ENCODE measurements at regions not wholly inside any gene's neighbourhood (a gene's known extent, or its start where the extent isn't known, plus 50 kb on each side); places are given as distances from the start of the nearest gene placed in this dataset.

DNA sequence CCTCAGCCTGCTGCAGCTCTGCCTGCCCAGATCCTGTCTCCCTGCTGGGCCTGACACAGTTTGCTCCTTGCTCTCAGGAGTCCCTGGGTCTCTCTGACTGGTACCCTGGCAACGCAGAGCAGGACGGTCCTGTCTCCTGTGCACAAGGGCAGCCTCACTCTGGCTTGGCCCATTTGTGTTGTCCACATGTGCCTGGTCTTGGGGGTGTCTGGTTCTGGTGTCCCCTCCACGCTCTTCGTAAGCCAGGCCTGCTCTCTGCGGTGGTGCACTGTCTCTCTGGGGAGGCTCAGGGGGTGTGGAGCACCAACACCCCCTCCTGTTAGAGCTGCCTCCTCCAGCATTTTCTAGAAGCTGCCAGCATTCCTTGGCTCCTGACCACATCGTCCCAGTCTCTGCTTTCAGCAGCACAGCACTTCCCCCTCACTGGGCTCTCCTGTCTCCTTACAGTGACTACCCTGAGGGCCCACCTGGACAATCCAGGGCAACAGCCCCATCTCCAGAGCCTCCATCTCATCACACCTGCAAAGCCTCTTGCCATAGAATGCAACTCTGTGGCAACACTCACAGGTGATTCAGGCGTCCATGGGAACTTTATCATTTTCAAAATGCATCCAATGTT lies 235.6 kb upstream of the HS6ST1 start:
- no peak overlapping the region for H3K4me3 ChIP-seq
- DNase-seq, result no peak
- H3K9me3 ChIP-seq, result no peaks in the 10 kb centered on the region
- intact Hi-C loops (cut with DNase I), result no loop called here
- no peaks in the 10 kb centered on the region for H3K27me3 ChIP-seq (ENCODE audit: insufficient read depth in 3 of 3, low read length in 2 of 3)
- no peak for TF ChIP-seq CTCF (IDR thresholded peaks at IDR 0.05)
- H3K36me3 ChIP-seq (ENCODE audit: insufficient read depth in 1 of 2, low read depth in 1 of 2), result no peaks in the 10 kb centered on the region
- H3K27ac ChIP-seq, result no peak overlapping the region
- WGBS, 3 donors, result 85 to 94% (median 94%) methylated on average over 7 of the region's 7 CpGs
- no peak for ATAC-seq
- no peaks in the 10 kb centered on the region for H3K4me1 ChIP-seq

DNA sequence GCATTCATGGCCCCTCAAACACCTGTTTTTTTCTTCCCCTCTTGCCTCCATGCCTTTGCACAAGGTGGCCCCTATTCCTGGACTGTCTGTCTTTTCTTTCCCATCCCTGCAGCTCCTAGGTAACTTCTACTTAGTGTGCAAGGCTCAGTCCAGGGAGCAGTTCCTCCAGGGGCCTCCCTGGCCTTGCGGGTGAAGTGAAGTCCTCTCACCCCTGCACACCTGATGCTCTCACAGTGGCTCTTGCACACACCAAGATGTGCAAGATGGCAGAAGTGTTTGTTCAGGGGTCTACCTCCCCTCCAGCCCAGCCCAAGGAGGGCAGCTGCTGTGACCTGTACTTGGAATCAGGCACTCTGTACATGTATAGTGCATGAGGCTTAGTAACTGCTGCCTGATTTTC lies 236.8 kb upstream of the HS6ST1 start:
- ATAC-seq, result no peak
- Histone ChIP-seq H3K27ac (no peak overlapping the region), H3K4me3 (no peak overlapping the region), H3K36me3 (ENCODE audit: insufficient read depth in 1 of 2, low read depth in 1 of 2) (no peaks in the 10 kb centered on the region), H3K27me3 (ENCODE audit: insufficient read depth in 3 of 3, low read length in 2 of 3) (no peaks in the 10 kb centered on the region), H3K9me3 (no peaks in the 10 kb centered on the region), H3K4me1 (no peaks in the 10 kb centered on the region)
- DNase-seq, result no peak
- no peak for TF ChIP-seq CTCF (IDR thresholded peaks at IDR 0.05)
- WGBS, 3 donors, result 98 to 100% (median 100%) methylated on average over 1 of the region's 1 CpG
- intact Hi-C loops (cut with DNase I), result no loop called here

DNA sequence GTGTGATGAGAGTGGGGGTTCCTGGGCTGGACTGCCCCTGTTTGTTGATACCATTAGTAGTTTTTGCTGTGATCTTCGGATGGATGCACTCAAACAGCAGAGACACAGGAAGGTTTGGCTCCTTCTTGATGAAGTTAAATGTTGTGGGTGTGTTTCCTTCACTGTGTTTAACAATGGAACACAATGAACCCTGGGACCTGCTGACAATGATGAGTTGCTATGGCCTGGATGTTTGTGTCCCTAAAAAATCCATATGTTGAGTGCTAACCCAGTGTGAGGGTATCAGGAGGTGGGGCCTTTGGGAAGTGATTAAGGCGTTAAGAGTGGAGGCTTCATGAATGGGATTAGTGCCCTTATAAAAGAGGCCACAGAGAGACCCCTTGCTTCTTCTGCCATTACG lies 237.4 kb upstream of the HS6ST1 start:
- H3K4me3 ChIP-seq, result no peak overlapping the region
- WGBS, 3 donors, result 91 to 93% (median 93%) methylated on average over 3 of the region's 3 CpGs
- ATAC-seq, result no peak
- DNase-seq, result no peak
- no peaks in the 10 kb centered on the region for H3K4me1 ChIP-seq
- intact Hi-C loops (cut with DNase I), result no loop called here
- no peak for TF ChIP-seq CTCF (IDR thresholded peaks at IDR 0.05)
- no peaks in the 10 kb centered on the region for H3K27me3 ChIP-seq (ENCODE audit: insufficient read depth in 3 of 3, low read length in 2 of 3)
- no peak overlapping the region for H3K27ac ChIP-seq
- no peaks in the 10 kb centered on the region for H3K36me3 ChIP-seq (ENCODE audit: insufficient read depth in 1 of 2, low read depth in 1 of 2)
- no peaks in the 10 kb centered on the region for H3K9me3 ChIP-seq

DNA sequence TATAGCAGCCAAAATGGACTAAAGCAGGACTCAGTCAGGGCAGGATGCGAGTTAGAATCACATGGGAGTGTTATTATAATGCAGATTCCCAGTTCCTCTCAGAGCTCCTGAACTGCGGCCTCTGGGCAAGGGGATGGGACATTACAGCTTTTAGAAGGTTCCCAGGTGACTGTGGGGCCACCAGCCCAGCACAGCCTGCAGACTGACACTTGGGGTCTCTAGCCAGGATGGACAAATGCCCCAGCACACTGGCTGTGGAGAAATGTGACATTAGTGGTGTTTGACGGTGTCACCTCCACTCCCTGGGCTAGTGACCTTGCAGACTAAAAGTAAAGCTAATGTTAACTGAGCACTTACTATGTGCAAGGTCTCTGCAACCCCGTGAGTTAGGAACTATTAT lies 238.0 kb upstream of the HS6ST1 start:
- intact Hi-C loops (cut with DNase I), result no loop called here
- no peak for TF ChIP-seq CTCF (IDR thresholded peaks at IDR 0.05)
- Histone ChIP-seq H3K4me3 (no peak overlapping the region), H3K9me3 (no peaks in the 10 kb centered on the region), H3K4me1 (no peaks in the 10 kb centered on the region), H3K36me3 (ENCODE audit: insufficient read depth in 1 of 2, low read depth in 1 of 2) (no peaks in the 10 kb centered on the region), H3K27me3 (ENCODE audit: insufficient read depth in 3 of 3, low read length in 2 of 3) (no peaks in the 10 kb centered on the region), H3K27ac (no peak overlapping the region)
- 89 to 93% (median 92%) methylated on average over 4 of the region's 4 CpGs for WGBS, 3 donors
- DNase-seq, result no peak
- ATAC-seq, result no peak

- H3K36me3 ChIP-seq (ENCODE audit: insufficient read depth in 1 of 2, low read depth in 1 of 2), result no peaks in the 10 kb centered on the region
- H3K27me3 ChIP-seq (ENCODE audit: insufficient read depth in 3 of 3, low read length in 2 of 3), result no peaks in the 10 kb centered on the region
- H3K27ac ChIP-seq, result no peak overlapping the region
- no peak for TF ChIP-seq CTCF (IDR thresholded peaks at IDR 0.05)
- 81 to 89% (median 86%) methylated on average over 6 of the region's 6 CpGs for WGBS, 3 donors
- H3K4me3 ChIP-seq, result no peak overlapping the region
- DNase-seq (no peak), ATAC-seq (no peak)
- intact Hi-C loops (cut with DNase I), result no loop called here
- H3K9me3 ChIP-seq, result no peaks in the 10 kb centered on the region
- no peaks in the 10 kb centered on the region for H3K4me1 ChIP-seq
Measured at GRCh38 chr2:128557069-128557468, 238.4 kb upstream of the HS6ST1 start.

All from psoas muscle (tissue), 7 donors.